Activated naive CD8-positive, alpha-beta T cell treated with anti-CD3 and anti-CD28 coated beads, Interleukin-2, amount 10 ng/mL, durations not matched to agents 7 days and 5 days (primary cell): ENCODE measurements at regions not wholly inside any gene's neighbourhood (a gene's known extent, or its start where the extent isn't known, plus 50 kb on each side); places are given as distances from the start of the nearest gene placed in this dataset.

Experiments
- ATAC-seq: fragments of 150-1000 bp; cut with Tn5 transposase; one replicate; pipeline ENCODE4 v1.10.0; 2021; ENCODE audit warnings: low read depth, moderate library complexity
- POLR2A ChIA-PET: fragments of 350-600 bp; sonication (Branson Sonifier 250); formaldehyde crosslinking; loops from one replicate; lab custom pipeline; 2021; ENCODE audit warnings: antibody characterized with exemption; lab: Charles Lee
- DNase-seq: peaks from one replicate; pipeline ENCODE4 v3.0.0; 2021
- H3K27ac Mint-ChIP-seq: one replicate; pipeline ENCODE4 v1.8.0; 2022; ENCODE audit warnings: mild to moderate bottlenecking, mixed read lengths
- H3K27me3 Mint-ChIP-seq: one replicate; pipeline ENCODE4 v1.8.0; 2022; ENCODE audit warnings: mild to moderate bottlenecking, moderate library complexity, mixed read lengths
- H3K36me3 Mint-ChIP-seq: one replicate; pipeline ENCODE4 v1.8.0; 2021; ENCODE audit warnings: mild to moderate bottlenecking, mixed read lengths
- H3K4me1 Mint-ChIP-seq: one replicate; pipeline ENCODE4 v1.8.0; 2021; ENCODE audit warnings: mixed read lengths
- H3K4me3 Mint-ChIP-seq: one replicate; pipeline ENCODE4 v1.8.0; 2022; ENCODE audit warnings: mild to moderate bottlenecking, moderate library complexity, mixed read lengths
- H3K9me3 Mint-ChIP-seq: one replicate; pipeline ENCODE4 v1.8.0; 2021; ENCODE audit warnings: mixed read lengths

DNA sequence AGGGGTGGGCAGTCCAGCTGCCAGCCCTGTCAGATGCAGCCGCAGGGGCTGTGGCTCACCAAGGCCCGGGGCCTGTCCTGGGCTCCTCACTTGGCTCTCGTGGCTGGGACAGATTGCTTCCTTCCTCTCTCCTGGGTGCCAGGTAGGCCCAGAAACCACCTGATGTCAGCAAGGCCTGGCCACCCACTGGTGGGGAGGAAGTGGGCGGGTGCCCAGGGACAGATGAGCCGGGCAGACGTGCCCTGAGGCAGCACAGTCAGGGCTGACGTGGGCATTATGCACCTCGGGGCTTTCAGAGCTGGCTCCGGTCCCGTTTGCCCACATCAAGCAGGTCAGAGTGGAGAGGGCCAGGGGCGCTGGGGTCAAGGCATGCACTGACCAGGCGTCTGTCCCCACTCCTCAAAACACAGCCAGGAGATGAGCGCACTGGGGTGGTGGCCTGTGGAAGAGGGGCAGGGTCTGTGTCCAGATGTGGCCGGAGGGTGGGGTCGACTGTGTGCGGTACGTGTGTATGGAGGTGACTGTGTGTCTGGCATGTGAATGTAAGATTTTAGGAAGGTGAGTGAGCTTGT is 133.2 kb upstream of the PTPN1 start:
- peak; percentile 55 for ATAC-seq
- POLR2A ChIA-PET: no interaction called here
- H3K27me3 Mint-ChIP-seq: peaks cover 6% of the 10 kb centered on the region
- no peaks in the 10 kb centered on the region for H3K9me3 Mint-ChIP-seq
- no peak for DNase-seq
- H3K4me1 Mint-ChIP-seq: peaks cover 43% of the 10 kb centered on the region
- peak overlapping the region; percentile 33 for H3K27ac Mint-ChIP-seq
- peaks cover 3% of the 10 kb centered on the region for H3K36me3 Mint-ChIP-seq
- no peak overlapping the region for H3K4me3 Mint-ChIP-seq

DNA sequence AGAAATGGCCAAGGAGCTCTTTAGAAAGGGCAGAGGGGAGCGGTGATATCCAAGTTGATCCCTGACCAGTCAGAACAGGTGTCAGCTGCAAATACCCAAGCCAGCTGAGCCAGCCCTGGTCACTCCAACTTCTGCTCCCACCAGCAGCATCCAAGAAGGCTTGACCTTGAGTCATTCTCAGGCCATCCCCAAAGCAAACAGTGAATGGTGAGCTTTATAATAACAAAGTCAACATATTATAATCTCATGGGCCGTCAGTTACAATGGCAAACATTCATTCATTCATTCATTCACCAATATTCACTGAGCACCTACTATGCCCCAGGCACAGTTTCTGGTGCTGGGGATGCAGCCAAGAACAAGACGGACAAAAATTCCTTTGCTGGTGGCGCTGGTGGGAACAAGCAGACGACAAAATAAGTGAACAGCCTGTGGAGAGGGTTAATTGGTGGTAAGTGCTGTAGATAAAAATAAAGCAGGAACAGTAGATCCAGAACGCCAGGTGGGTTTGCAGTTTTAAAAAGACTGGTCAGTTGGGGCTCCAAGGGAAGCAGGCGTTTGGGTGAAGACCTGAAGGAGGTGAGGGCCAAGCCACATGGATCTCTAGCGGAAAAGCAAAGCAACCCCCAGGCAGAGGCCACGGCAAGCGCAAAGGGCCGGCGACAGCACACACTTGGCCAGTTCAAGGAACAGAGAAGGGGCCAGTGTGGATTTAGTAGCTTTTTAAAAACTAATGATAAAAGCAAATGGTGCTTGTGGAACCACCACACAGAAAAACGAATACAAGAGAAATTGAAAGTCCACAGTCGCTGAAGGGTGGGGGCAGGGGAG is 131.8 kb upstream of the PTPN1 start:
- Mint-ChIP-seq H3K36me3 (peaks cover 3% of the 10 kb centered on the region), H3K27me3 (peaks cover 2% of the 10 kb centered on the region), H3K4me1 (peaks cover 54% of the 10 kb centered on the region), H3K4me3 (no peak overlapping the region), H3K27ac (no peak overlapping the region), H3K9me3 (no peaks in the 10 kb centered on the region)
- ATAC-seq (no peak), DNase-seq (no peak)
- POLR2A ChIA-PET: no interaction called here

DNA sequence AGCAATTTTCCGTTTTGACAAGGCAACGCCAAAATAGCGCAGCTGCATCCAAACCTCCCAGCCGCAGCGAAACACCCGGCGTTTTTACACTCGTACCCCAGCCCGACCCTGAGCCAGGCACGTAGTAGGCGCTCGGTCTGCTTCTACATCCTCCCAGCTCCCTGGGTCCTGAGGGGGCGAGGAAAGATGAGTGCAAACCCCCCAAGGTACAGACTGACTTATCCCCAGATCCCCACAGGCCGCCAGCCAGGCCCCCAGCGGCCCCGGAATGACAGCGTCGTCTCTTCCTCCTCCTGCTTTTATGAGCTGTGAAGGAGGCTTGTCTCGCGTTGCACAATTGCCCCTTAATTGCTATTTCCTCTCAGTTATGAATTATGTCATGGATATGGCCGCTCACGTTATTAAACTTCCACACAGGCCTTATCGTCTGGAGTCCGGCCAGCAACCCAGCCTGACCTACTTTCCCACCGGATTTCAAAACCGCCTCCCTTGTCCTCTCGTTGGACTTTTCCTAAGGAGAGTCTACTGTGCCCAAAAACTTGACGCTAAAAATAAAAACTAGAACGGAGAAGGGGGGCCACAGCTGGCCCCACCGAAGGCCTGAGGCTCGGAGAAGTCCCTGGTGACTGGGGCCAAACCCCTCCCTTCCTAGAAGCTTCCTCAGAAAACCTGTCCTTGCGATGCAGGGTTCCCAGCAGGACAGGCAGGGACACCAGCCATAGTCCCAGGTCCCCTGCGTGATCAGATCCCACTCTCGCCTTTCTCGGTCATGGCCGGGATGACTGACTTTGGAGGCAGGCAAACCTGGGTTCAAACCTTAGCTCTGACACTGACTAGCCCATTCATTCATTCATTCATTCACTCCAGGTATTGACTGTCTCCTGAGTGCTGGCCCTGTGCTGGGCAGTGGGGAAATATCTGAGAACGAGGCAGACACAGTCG is 130.9 kb upstream of the PTPN1 start:
- POLR2A ChIA-PET: no interaction called here
- no peak overlapping the region for H3K4me3 Mint-ChIP-seq
- peaks cover 53% of the 10 kb centered on the region for H3K4me1 Mint-ChIP-seq
- H3K9me3 Mint-ChIP-seq: no peaks in the 10 kb centered on the region
- peaks cover 3% of the 10 kb centered on the region for H3K36me3 Mint-ChIP-seq
- ATAC-seq (no peak), DNase-seq (no peak)
- no peaks in the 10 kb centered on the region for H3K27me3 Mint-ChIP-seq
- no peak overlapping the region for H3K27ac Mint-ChIP-seq

DNA sequence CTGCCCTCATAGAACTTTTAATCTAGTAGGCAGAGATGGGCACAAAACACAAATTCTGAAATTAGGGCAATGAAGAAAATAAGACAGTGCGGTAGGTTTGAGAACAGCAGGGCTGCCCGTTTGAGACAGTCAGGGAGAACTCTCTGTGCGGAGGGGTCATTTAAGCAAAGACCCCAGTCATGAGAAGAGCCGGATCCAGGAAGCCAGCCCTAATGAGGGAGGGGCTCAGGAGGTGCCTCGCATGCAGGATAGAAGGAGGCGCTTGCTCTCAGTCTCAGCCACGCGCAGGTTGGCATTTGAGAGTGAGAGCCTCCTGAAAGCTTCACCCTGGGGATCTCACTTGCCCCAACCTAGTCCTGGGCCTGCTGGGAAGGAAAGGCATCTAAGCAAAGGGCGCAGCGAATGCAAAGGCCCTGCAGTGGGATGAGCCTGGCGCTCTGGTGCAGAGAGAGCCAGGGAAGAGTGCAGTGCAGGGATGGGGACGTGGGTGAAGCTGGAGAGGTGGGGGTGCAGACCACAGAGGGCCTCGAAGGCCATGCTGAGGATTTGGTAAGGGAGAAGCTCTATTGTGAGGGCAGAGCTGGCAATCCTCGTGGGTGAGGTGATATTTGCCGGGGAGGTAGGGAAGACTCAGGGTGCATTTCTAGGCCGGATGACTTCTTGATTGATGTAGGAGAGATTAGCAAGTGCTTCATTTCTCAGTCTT is 130.0 kb upstream of the PTPN1 start:
- Mint-ChIP-seq H3K27ac (peak overlapping the region; percentile 27), H3K4me3 (no peak overlapping the region), H3K27me3 (no peaks in the 10 kb centered on the region), H3K36me3 (peaks cover 3% of the 10 kb centered on the region), H3K9me3 (no peaks in the 10 kb centered on the region), H3K4me1 (peaks cover 51% of the 10 kb centered on the region)
- ATAC-seq (no peak), DNase-seq (no peak)
- POLR2A ChIA-PET: no interaction called here

DNA sequence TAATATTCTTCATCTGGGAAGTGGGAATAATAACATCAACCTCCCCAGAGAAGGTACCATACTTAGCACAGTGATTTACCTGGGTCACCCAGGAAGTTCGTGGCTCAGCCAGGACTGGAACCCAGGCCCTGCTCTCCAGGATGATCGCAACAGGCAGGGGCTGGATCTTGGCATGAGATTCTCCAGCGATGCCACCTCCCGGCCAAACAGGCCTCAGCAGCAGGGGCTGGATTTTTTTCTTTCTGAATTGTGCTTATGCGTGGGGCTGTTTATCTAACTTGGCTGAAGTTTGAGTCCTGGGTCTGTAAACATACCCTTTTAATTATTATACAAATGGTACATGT is 129.5 kb upstream of the PTPN1 start:
- DNase-seq (no peak), ATAC-seq (no peak)
- POLR2A ChIA-PET: no interaction called here
- H3K9me3 Mint-ChIP-seq: no peaks in the 10 kb centered on the region
- H3K27me3 Mint-ChIP-seq: no peaks in the 10 kb centered on the region
- H3K36me3 Mint-ChIP-seq: peaks cover 3% of the 10 kb centered on the region
- H3K4me1 Mint-ChIP-seq: peaks cover 54% of the 10 kb centered on the region
- H3K27ac Mint-ChIP-seq: no peak overlapping the region
- H3K4me3 Mint-ChIP-seq: no peak overlapping the region

DNA sequence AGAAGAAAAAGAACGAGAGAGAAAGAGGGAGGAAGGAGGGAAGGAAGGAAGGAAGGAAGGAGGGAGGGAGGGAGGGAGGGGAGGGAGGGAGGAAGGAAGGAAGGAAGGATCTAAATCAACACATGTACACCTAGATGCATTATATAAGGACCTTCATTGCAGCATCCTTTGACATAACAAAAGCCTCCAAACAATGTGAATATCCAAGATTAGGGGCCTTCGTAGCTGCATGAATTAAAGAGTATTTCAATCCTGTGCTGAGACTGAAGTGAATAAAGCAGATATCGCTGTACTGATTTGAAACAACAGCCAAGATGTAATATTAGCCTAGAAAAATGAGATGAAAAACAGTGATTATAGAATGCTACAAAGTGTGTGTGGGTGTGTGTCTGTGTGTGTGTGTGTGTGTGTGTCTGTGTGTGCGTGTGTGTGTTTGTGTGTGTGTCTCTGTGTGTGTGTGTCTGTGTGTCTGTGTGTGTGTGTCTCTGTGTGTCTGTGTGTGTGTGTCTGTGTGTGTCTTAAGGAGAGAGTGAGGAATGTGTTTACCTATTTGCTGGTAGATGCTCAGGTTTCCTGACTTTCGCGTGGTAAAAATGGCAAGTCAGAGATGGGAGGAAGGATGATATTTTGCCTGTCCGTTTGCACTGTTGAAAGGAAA is 129.0 kb upstream of the PTPN1 start:
- Mint-ChIP-seq H3K27ac (peak overlapping the region; percentile 81), H3K4me3 (peak overlapping the region; percentile 73), H3K4me1 (peaks cover 58% of the 10 kb centered on the region), H3K9me3 (no peaks in the 10 kb centered on the region), H3K36me3 (peaks cover 3% of the 10 kb centered on the region), H3K27me3 (no peaks in the 10 kb centered on the region)
- no peak for ATAC-seq
- DNase-seq: no peak
- POLR2A ChIA-PET: no interaction called here

DNA sequence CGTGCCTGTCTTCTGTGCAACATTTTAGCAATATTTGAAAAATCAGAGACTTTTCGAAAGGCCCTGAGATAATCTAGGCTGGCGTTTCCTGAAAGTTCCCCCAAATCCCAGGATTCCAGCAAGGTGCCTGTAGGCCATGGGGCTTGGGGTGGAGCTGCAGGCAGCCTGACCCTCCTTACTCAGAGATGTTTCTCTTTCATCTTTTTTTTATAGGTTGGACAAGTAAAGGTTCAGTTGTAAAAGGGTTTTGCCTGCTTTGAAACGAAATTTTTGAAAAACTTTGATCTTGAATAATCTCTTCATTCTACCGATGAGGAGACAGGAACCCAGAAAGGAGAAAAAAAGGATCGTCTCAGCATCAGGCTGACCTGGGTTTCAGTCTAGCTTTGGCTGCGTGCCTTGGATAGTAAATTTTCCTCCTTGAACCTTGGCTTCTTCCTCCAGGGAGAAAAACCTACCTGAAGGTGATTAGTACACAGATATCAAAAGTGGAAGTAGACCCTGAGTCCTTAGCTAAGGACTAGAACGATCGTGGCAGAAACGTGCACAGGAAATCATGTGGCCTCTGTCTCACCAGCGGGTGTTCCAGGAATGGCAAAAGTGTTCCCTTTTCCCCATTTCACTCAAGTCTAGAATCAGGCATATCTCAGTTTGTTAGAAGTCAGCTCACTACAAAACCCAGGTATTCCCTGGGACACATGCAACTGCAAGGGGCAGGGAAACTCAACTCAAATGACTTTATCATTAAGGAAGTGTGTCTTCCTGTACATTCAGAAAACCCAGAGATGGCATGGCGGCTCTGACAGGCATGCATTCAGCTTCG is 128.2 kb upstream of the PTPN1 start:
- Mint-ChIP-seq H3K27ac (peak overlapping the region; percentile 90), H3K9me3 (no peaks in the 10 kb centered on the region), H3K36me3 (peaks cover 3% of the 10 kb centered on the region), H3K4me1 (peaks cover 60% of the 10 kb centered on the region), H3K27me3 (no peaks in the 10 kb centered on the region), H3K4me3 (peak overlapping the region; percentile 72)
- POLR2A ChIA-PET: interaction anchor here (1.3 to 1.5 kb wide), 2 partner anchors 43 to 191 kb away, joined by 5 to 6 read pairs; no protein-coding TSS in a partner anchor
- DNase-seq: no peak
- ATAC-seq: peak; percentile 23

DNA sequence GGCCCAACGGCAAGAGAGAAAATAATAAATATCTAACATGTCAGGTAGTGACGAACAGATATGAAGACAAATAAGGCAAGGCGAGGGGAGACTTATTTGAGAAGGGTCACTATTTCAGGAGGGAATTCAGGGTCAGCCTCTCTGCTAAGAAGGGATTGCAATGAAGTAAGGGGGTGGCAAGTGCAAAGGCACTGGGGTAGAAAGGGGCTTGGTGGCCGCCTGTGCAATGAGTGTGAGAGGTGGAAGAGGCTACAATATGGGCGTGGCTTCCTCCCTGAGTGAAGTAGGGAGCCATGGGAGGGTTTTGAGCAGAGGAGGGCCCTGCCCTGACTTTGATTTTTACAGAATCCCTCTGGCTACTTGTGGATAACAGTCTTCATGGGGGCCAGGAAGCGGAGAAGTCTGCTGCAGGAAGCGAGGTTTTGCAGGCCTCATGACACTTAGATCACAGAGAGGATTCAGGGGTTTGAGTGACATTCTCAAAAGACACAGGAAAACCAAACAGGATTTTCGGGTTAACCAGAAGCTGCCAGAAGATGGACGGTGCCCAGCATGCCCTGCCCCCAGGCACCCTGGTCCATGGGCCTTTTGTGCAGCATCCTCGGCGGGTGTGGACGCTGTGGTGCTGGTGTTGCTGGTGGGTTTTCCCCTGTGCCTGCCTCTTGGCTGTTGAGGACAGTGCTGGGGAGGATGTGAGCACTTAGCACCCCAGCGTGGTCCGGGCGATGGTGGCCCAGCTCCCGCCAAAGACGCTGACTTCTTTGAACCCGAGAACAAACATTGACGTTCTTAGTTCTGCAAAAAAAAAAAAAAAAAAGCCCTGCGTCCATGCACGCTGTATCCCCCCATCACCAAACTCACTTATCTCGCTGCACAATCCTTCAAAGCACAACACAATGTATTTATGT is 124.2 kb upstream of the PTPN1 start:
- Mint-ChIP-seq H3K36me3 (peaks cover 3% of the 10 kb centered on the region), H3K27ac (peak overlapping the region; percentile 86), H3K27me3 (no peaks in the 10 kb centered on the region), H3K4me3 (peak overlapping the region; percentile 46), H3K4me1 (peaks cover 67% of the 10 kb centered on the region), H3K9me3 (no peaks in the 10 kb centered on the region)
- POLR2A ChIA-PET: interaction anchor here (0.6 to 1.7 kb wide), 5 partner anchors 47 to 196 kb away, joined by 3 to 11 read pairs (median 4); partner anchors contain the start of gene CEBPB
- ATAC-seq (peak; percentile 89), DNase-seq (peak; percentile 80)

DNA sequence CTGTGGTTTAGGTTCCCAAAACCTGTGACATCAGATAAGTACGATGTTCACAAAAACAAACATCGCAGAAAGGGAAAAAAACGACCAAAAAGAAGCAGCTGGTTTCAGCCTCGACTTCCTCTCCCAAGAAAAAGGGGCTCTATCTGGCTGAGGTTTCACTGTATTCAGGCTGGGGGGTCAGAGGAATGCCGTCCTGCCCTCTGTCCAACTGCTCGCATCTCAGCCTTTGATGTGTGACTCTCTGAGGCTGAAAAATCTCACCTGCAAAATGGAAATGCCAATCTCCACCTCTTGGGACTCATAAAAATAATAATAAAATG is 123.6 kb upstream of the PTPN1 start:
- peaks cover 63% of the 10 kb centered on the region for H3K4me1 Mint-ChIP-seq
- DNase-seq: no peak
- no peaks in the 10 kb centered on the region for H3K36me3 Mint-ChIP-seq
- H3K27me3 Mint-ChIP-seq: no peaks in the 10 kb centered on the region
- no peaks in the 10 kb centered on the region for H3K9me3 Mint-ChIP-seq
- peak overlapping the region; percentile 46 for H3K4me3 Mint-ChIP-seq
- ATAC-seq: no peak
- peak overlapping the region; percentile 86 for H3K27ac Mint-ChIP-seq
- POLR2A ChIA-PET: interaction anchor here (0.7 to 1.7 kb wide), 4 partner anchors 48 to 196 kb away, joined by 3 to 11 read pairs (median 4); partner anchors contain the start of gene CEBPB

DNA sequence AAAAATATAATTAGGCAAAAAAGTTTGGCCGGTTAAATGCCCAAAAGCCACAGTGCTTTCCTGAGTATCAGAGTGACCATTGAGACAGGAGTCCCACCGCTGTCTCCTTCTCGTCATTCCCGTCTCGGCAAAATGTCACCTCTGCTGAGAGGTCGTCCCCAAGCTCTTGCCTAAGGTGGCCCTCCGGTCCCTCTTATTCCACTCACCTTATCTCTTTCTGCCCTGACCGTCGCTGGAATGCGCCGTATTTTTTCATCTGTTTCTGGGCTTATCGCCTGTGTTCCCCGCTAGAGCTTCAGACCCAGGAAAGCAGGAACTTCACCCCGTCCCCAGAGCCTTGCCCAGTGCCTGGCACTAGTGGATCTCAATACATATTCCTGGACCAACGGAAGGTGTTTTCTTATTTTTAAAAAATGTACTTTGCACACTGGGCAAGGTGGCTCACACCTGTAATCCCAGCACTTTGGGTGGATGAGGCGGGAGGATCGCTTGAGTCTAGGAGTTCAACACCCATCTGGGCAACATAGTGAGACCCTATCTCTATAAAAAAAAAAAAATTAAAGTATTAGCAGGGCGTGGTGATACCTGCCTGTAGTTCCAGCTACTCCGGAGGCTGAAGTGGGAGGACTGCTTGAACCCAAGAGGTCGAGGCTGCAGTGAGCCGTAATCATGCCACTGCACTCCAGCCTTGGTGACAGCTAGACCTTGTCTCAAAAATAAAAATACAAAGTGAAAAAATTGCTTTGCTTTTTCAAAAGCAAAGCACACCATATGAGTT is 122.8 kb upstream of the PTPN1 start:
- DNase-seq (no peak), ATAC-seq (no peak)
- Mint-ChIP-seq H3K4me1 (peaks cover 62% of the 10 kb centered on the region), H3K27ac (no peak overlapping the region), H3K27me3 (no peaks in the 10 kb centered on the region), H3K36me3 (no peaks in the 10 kb centered on the region), H3K4me3 (peak overlapping the region; percentile 30), H3K9me3 (no peaks in the 10 kb centered on the region)
- POLR2A ChIA-PET: interaction anchor here (1.5 to 1.7 kb wide), 3 partner anchors 49 to 197 kb away, joined by 3 to 11 read pairs (median 4); partner anchors contain the start of gene CEBPB

DNA sequence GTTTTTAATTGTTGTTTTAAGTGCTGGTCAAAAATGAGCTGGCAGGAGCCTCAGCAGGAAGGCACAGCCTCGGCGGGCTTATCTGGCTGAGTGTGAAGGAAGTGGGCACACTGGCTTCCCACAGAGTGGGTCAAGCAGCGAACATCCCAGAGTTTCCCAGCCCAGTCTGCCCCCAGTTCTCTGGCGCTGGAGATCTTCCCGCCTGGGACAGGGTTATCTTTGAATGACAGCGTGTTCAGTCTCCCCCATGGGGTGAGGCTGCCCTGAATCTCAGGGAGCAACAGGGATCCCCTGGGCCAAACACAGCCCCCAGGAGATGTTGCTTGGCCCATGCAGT is 122.2 kb upstream of the PTPN1 start:
- ATAC-seq: no peak
- POLR2A ChIA-PET: no interaction called here
- no peaks in the 10 kb centered on the region for H3K36me3 Mint-ChIP-seq
- H3K27ac Mint-ChIP-seq: no peak overlapping the region
- no peak overlapping the region for H3K4me3 Mint-ChIP-seq
- no peaks in the 10 kb centered on the region for H3K9me3 Mint-ChIP-seq
- no peaks in the 10 kb centered on the region for H3K27me3 Mint-ChIP-seq
- peaks cover 58% of the 10 kb centered on the region for H3K4me1 Mint-ChIP-seq
- DNase-seq: no peak
